GM23338 (cell line): ENCODE measurements at regions not wholly inside any gene's neighbourhood (a gene's known extent, or its start where the extent isn't known, plus 50 kb on each side); places are given as distances from the start of the nearest gene placed in this dataset.

Experiments
- ATAC-seq: fragments of 200-7000 bp; cut with Tn5 transposase; 3 replicates; pipeline ENCODE4 v1.9.1; 2020
- DNase-seq: peaks from one replicate; pipeline ENCODE4 v3.0.0-alpha.2; 2015; ENCODE audit warnings: low spot score
- H2AFZ ChIP-seq: fragments of 200-600 bp; sonication (generic); 2 replicates; pipeline ENCODE4 v1.8.0; 2016; ENCODE audit warnings: antibody characterized with exemption, mild to moderate bottlenecking, moderate library complexity
- H3F3A ChIP-seq: fragments of 200-600 bp; sonication (generic); replicated peaks from 2 replicates; pipeline ENCODE4 v1.8.0; 2017; ENCODE audit warnings: antibody characterized with exemption, mixed run types, low read depth
- H3K27ac ChIP-seq: fragments of 200-600 bp; sonication (generic); 2 replicates; pipeline ENCODE4 v1.6.1; 2016; ENCODE audit warnings: low read depth
- H3K27me3 ChIP-seq: fragments of 200-600 bp; sonication (generic); 2 replicates; pipeline ENCODE4 v1.8.0; 2016; ENCODE audit warnings: mild to moderate bottlenecking, mixed run types, moderate library complexity; ENCODE audit not compliant: insufficient read depth
- H3K36me3 ChIP-seq: fragments of 200-600 bp; sonication (generic); 2 replicates; pipeline ENCODE4 v1.8.0; 2016; ENCODE audit warnings: mild to moderate bottlenecking; ENCODE audit not compliant: insufficient read depth
- H3K4me1 ChIP-seq: fragments of 200-600 bp; sonication (generic); 2 replicates; pipeline ENCODE4 v1.8.0; 2016; ENCODE audit warnings: mild to moderate bottlenecking, moderate library complexity; ENCODE audit not compliant: insufficient read depth
- H3K4me2 ChIP-seq: fragments of 200-600 bp; sonication (generic); 2 replicates; pipeline ENCODE4 v1.7.1; 2017; ENCODE audit warnings: mixed run types
- H3K4me3 ChIP-seq: fragments of 200-600 bp; sonication (generic); 2 replicates; pipeline ENCODE4 v1.6.1; 2016; ENCODE audit warnings: mixed run types
- H3K79me2 ChIP-seq: fragments of 200-600 bp; sonication (generic); replicated peaks from 2 replicates; pipeline ENCODE4 v1.8.0; 2017; ENCODE audit warnings: mild to moderate bottlenecking; ENCODE audit not compliant: insufficient read depth
- H3K9me2 ChIP-seq: fragments of 200-600 bp; sonication (generic); 2 replicates; pipeline ENCODE4 v1.8.0; 2017; ENCODE audit not compliant: insufficient read depth
- H4K20me1 ChIP-seq: fragments of 200-600 bp; sonication (generic); replicated peaks from 2 replicates; pipeline ENCODE4 v1.8.0; 2017; ENCODE audit warnings: mild to moderate bottlenecking; ENCODE audit not compliant: insufficient read depth
- H3K27ac Mint-ChIP-seq: 2 replicates; pipeline ENCODE4 v1.8.0; 2020; ENCODE audit warnings: inconsistent platforms, mild to moderate bottlenecking, moderate library complexity, mixed read lengths
- H3K27me3 Mint-ChIP-seq: 3 replicates; pipeline ENCODE4 v1.8.0; 2022; ENCODE audit warnings: low read depth, mild to moderate bottlenecking, moderate library complexity, mixed read lengths, inconsistent platforms; ENCODE audit not compliant: insufficient read depth, poor library complexity
- H3K36me3 Mint-ChIP-seq: 3 replicates; pipeline ENCODE4 v1.8.0; 2021; ENCODE audit warnings: low read depth, mild to moderate bottlenecking, inconsistent platforms, moderate library complexity, mixed read lengths
- H3K4me1 Mint-ChIP-seq: 3 replicates; pipeline ENCODE4 v1.8.0; 2020; ENCODE audit warnings: mild to moderate bottlenecking, inconsistent platforms, mixed read lengths
- H3K4me3 Mint-ChIP-seq: 3 replicates; pipeline ENCODE4 v1.8.0; 2021; ENCODE audit warnings: moderate library complexity, mild to moderate bottlenecking, inconsistent platforms, mixed read lengths
- H3K9me3 Mint-ChIP-seq: 3 replicates; pipeline ENCODE4 v1.8.0; 2020; ENCODE audit warnings: moderate library complexity, mild to moderate bottlenecking, inconsistent platforms, mixed read lengths
- CREB1 ChIP-seq: fragments of 250-450 bp; sonication (Bioruptor Pico); IDR thresholded peaks from 2 replicates; pipeline ENCODE4 v1.5.0; 2020; ENCODE audit warnings: low read depth, mild to moderate bottlenecking, moderate library complexity
- CTCF ChIP-seq, 2 experiments: fragments of 200-600 bp in 1 of 2; sonication (generic) in 1 of 2; conservative IDR thresholded peaks; 2 replicates each; pipeline versions ENCODE4 v1.5.1 to v1.6.1; 2016 to 2017; ENCODE audit warnings: antibody characterized with exemption in 2 of 2, low read depth in 2 of 2, mild to moderate bottlenecking in 2 of 2, moderate library complexity in 1 of 2
- ETS1 ChIP-seq: IDR thresholded peaks from 2 replicates; pipeline ENCODE4 v1.6.1; 2016; ENCODE audit warnings: antibody characterized with exemption
- EZH2 ChIP-seq: fragments of 200-600 bp; sonication (generic); IDR thresholded peaks from one replicate; pipeline ENCODE4 v1.8.0; 2017; ENCODE audit warnings: antibody characterized with exemption, mild to moderate bottlenecking, low read depth; ENCODE audit not compliant: unreplicated experiment
- EZH2phosphoT487 ChIP-seq: fragments of 200-600 bp; sonication (generic); IDR thresholded peaks from one replicate; pipeline ENCODE4 v1.8.1; 2018; ENCODE audit warnings: antibody characterized with exemption; ENCODE audit not compliant: unreplicated experiment
- JUNB ChIP-seq: IDR thresholded peaks from one replicate; pipeline ENCODE4 v1.6.1; 2016; ENCODE audit warnings: antibody characterized with exemption; ENCODE audit not compliant: unreplicated experiment
- POLR2AphosphoS5 ChIP-seq: IDR thresholded peaks from 2 replicates; pipeline ENCODE4 v1.6.1; 2016; ENCODE audit warnings: antibody characterized with exemption, low read depth
- REST ChIP-seq: IDR thresholded peaks from one replicate; pipeline ENCODE4 v1.6.1; 2018; ENCODE audit warnings: antibody characterized with exemption; ENCODE audit not compliant: unreplicated experiment
- STAT1 ChIP-seq: IDR thresholded peaks from one replicate; pipeline ENCODE4 v1.6.1; 2016; ENCODE audit warnings: antibody characterized with exemption; ENCODE audit not compliant: unreplicated experiment
- ZNF114 ChIP-seq: fragments of 250-450 bp; sonication (Bioruptor Pico); IDR thresholded peaks from 2 replicates; pipeline ENCODE4 v1.5.0; 2020; ENCODE audit warnings: mild to moderate bottlenecking, moderate library complexity
- ZNF331 ChIP-seq: fragments of 250-450 bp; sonication (Bioruptor Pico); IDR thresholded peaks from 2 replicates; pipeline ENCODE4 v1.5.0; 2020; ENCODE audit warnings: low read depth, mild to moderate bottlenecking, moderate library complexity
- ZNF462 ChIP-seq: fragments of 250-450 bp; sonication (Bioruptor Pico); IDR thresholded peaks from 2 replicates; pipeline ENCODE4 v1.5.0; 2020; ENCODE audit warnings: mild to moderate bottlenecking, moderate library complexity

- H3K27ac Mint-ChIP-seq, result no peak overlapping the region
- Histone ChIP-seq H3K27ac (no peak overlapping the region), H3K4me3 (no peak overlapping the region), H3K4me1 (no peaks in the 10 kb centered on the region), H4K20me1 (no peaks in the 10 kb centered on the region), H3K79me2 (no peaks in the 10 kb centered on the region), H3K4me2 (no peak overlapping the region), H3K27me3 (no peaks in the 10 kb centered on the region), H3K9me2 (0 out of 2 replicates have a peak, but pooled peaks cover 4% of the 10 kb centered on the region), H3F3A (no peaks in the 10 kb centered on the region), H3K36me3 (no peaks in the 10 kb centered on the region), H2AFZ (no peak overlapping the region)
- ATAC-seq (no peak), DNase-seq (no peak)
- H3K4me3 Mint-ChIP-seq, result no peak overlapping the region
- H3K4me1 Mint-ChIP-seq, result peaks cover 4% of the 10 kb centered on the region; the same call in 2 of the 3 replicates
- no peaks in the 10 kb centered on the region for H3K36me3 Mint-ChIP-seq
- no peaks in the 10 kb centered on the region for H3K27me3 Mint-ChIP-seq
- H3K9me3 Mint-ChIP-seq, result no peaks in the 10 kb centered on the region
- TF ChIP-seq ZNF114 (no peak), EZH2phosphoT487 (no peak), REST (no peak), ZNF331 (CRISPR knock-in tag) (no peak), ETS1 (no peak), STAT1 (no peak), JUNB (no peak), ZNF462 (CRISPR knock-in tag) (no peak), CREB1 (CRISPR knock-in tag) (no peak), POLR2AphosphoS5 (no peak), CTCF (conservative IDR thresholded peaks at IDR 0.05; ENCODE audit: low read depth in 2 of 2) (no peak), EZH2 (no peak)
Observed at GRCh38 chr1:239016337-239016736, 370.0 kb upstream of the CHRM3 start.
